HFF-Myc (cell line): ENCODE measurements at regions not wholly inside any gene's neighbourhood (a gene's known extent, or its start where the extent isn't known, plus 50 kb on each side); places are given as distances from the start of the nearest gene placed in this dataset.

Experiments used
- DNase-seq: peaks from one replicate; pipeline ENCODE4 v3.0.0-alpha.2; 2011; ENCODE audit warnings: low read depth; ENCODE audit errors: extremely low read depth
- H3K4me3 ChIP-seq: replicated peaks from 2 replicates; pipeline ENCODE4 v1.5.1; 2011; ENCODE audit warnings: low read depth, mild to moderate bottlenecking, control low read depth, low read length
- TF ChIP-seq, protein P1 (sequence below): IDR thresholded peaks from 2 replicates; pipeline ENCODE4 v1.5.1; 2012; ENCODE audit warnings: mild to moderate bottlenecking, low read depth, low read length, control low read depth; ENCODE audit errors: missing control alignments

DNA sequence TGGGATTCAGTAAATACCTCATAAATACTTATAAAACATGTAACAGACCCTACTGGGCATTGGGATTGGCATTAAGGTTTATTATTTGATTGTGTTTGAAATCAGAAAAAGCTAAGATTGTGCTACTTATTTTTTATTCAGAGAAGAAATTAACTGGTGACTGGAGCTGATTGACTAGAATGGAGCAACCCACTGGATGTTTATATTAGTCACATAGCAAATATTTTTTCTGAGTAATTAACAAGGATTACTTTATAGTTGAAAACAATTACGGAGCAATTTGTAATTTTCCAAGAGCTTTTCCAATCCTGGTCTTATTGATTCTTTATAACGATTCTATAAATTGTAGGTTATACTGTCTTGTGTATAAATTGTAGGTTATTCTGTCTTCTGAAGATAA lies 208.7 kb downstream of the HLX start:
- no peak overlapping the region for H3K4me3 ChIP-seq
- TF ChIP-seq, protein P1, sequence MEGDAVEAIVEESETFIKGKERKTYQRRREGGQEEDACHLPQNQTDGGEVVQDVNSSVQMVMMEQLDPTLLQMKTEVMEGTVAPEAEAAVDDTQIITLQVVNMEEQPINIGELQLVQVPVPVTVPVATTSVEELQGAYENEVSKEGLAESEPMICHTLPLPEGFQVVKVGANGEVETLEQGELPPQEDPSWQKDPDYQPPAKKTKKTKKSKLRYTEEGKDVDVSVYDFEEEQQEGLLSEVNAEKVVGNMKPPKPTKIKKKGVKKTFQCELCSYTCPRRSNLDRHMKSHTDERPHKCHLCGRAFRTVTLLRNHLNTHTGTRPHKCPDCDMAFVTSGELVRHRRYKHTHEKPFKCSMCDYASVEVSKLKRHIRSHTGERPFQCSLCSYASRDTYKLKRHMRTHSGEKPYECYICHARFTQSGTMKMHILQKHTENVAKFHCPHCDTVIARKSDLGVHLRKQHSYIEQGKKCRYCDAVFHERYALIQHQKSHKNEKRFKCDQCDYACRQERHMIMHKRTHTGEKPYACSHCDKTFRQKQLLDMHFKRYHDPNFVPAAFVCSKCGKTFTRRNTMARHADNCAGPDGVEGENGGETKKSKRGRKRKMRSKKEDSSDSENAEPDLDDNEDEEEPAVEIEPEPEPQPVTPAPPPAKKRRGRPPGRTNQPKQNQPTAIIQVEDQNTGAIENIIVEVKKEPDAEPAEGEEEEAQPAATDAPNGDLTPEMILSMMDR: no peak
- no peak for DNase-seq

GRCh38 chr1:221089273-221089672 lies 210.0 kb downstream of the HLX start:
- H3K4me3 ChIP-seq: no peak overlapping the region
- TF ChIP-seq, protein P1: no peak
- DNase-seq: no peak

- no peak for DNase-seq
- TF ChIP-seq, protein P1: no peak
- H3K4me3 ChIP-seq: no peak overlapping the region
Observed at GRCh38 chr1:221089803-221090202, 210.6 kb downstream of the HLX start.

DNA sequence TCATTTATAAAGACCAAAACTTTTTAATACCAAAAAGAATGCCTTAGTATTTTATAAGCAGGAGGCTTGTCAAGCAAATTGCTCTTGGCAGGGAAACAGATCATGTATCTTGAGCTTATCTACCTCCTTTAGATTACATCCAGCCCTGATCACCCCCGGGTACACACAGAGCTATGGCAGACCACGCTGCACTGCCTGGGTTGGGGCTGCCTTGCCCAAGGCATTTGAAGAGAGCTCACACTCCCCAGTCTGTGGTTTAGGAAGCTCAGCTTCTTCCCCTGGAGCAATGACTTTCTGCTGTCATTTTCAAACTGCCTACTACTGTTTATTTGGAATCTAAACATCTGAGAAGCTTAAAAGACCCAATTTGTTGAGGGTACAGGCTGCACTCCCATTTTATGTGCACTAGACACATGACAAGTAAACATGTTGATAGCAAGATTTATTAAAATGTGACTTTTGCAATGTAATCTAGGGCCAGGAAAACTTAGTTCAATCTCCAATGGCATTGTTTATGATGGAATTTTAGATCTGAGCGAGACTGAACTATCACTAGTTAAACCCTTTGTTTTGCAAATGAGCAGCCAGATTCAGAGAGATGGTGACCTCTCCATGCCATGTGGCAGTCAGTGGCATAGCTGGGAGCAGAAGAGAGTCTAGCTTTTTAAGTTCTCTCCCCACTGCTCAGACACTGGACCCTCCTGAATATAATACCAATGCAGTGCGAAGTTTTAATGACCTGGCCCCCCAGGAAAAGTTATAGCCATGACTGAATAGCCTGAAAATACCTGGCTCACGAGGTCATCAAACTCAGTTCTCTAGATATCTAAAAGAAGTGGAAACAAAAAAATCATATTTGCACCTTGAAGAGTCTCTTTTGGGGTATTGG lies 214.9 kb downstream of the HLX start:
- TF ChIP-seq, protein P1: no peak
- DNase-seq: no peak

GRCh38 chr1:221097479-221098281 lies 218.4 kb downstream of the HLX start:
- peak; percentile 52 for DNase-seq
- no peak overlapping the region for H3K4me3 ChIP-seq
- TF ChIP-seq, protein P1: no peak

More for the DNA sequence above, 214.9 kb downstream of the HLX start:
- no peak overlapping the region for H3K4me3 ChIP-seq

GRCh38 chr1:221098471-221099405 lies 219.5 kb downstream of the HLX start:
- DNase-seq: no peak
- TF ChIP-seq, protein P1: no peak
- no peak overlapping the region for H3K4me3 ChIP-seq
